ENCODE measurements at regions not wholly inside any gene's neighbourhood (a gene's known extent, or its start where the extent isn't known, plus 50 kb on each side); places are given as distances from the start of the nearest gene placed in this dataset.
"Not testable (repeated sequence)": the region's sequence is repeated elsewhere in the genome, so short reads cannot be mapped to it uniquely, and the experiment has no call there.

- DNase-seq (ENCODE audit: low spot score): no peak
Observed at GRCh38 chr1:105386489-105386888, 1636.8 kb downstream of the AMY1C start.

GRCh38 chr1:105396001-105396400 lies 1646.3 kb downstream of the AMY1C start:
- DNase-seq (ENCODE audit: low spot score): no peak

GRCh38 chr1:105398909-105399308 lies 1649.2 kb downstream of the AMY1C start:
- no peak for DNase-seq (ENCODE audit: low spot score)

- no peak for DNase-seq (ENCODE audit: low spot score)
Observed at GRCh38 chr1:105399716-105400115, 1650.0 kb downstream of the AMY1C start.

- no peak for DNase-seq (ENCODE audit: low spot score)
Observed at GRCh38 chr1:105416261-105416660, 1640.2 kb upstream of the PRMT6 start.

- no peak for DNase-seq (ENCODE audit: low spot score)
Observed at GRCh38 chr1:105419030-105419429, 1637.4 kb upstream of the PRMT6 start.

GRCh38 chr1:105427543-105427942 lies 1628.9 kb upstream of the PRMT6 start:
- DNase-seq (ENCODE audit: low spot score): no peak

GRCh38 chr1:105436589-105437259 lies 1619.8 kb upstream of the PRMT6 start:
- DNase-seq (ENCODE audit: low spot score): no peak

GRCh38 chr1:105437847-105438246 lies 1618.6 kb upstream of the PRMT6 start:
- DNase-seq (ENCODE audit: low spot score): no peak

- DNase-seq (ENCODE audit: low spot score): no peak
Observed at GRCh38 chr1:105442901-105443300, 1613.6 kb upstream of the PRMT6 start.

GRCh38 chr1:105459759-105460158 lies 1596.7 kb upstream of the PRMT6 start:
- DNase-seq (ENCODE audit: low spot score): no peak

- no peak for DNase-seq (ENCODE audit: low spot score)
Observed at GRCh38 chr1:105462308-105462707, 1594.2 kb upstream of the PRMT6 start.

GRCh38 chr1:105467549-105467948 lies 1588.9 kb upstream of the PRMT6 start:
- no peak for DNase-seq (ENCODE audit: low spot score)

- DNase-seq (ENCODE audit: low spot score): not testable (repeated sequence)
Observed at GRCh38 chr1:105470541-105470940, 1585.9 kb upstream of the PRMT6 start.

- no peak for DNase-seq (ENCODE audit: low spot score)
Observed at GRCh38 chr1:105483436-105483835, 1573.0 kb upstream of the PRMT6 start.

- DNase-seq (ENCODE audit: low spot score): peak; percentile 4
Observed at GRCh38 chr1:105485207-105485606, 1571.3 kb upstream of the PRMT6 start.

- DNase-seq (ENCODE audit: low spot score): no peak
Observed at GRCh38 chr1:105492921-105493320, 1563.6 kb upstream of the PRMT6 start.

GRCh38 chr1:105516068-105516467 lies 1540.4 kb upstream of the PRMT6 start:
- DNase-seq (ENCODE audit: low spot score): no peak

- DNase-seq (ENCODE audit: low spot score): no peak
Observed at GRCh38 chr1:105533996-105534395, 1522.5 kb upstream of the PRMT6 start.

- DNase-seq (ENCODE audit: low spot score): no peak
Observed at GRCh38 chr1:105544475-105544874, 1512.0 kb upstream of the PRMT6 start.

- DNase-seq (ENCODE audit: low spot score): no peak
Observed at GRCh38 chr1:105556266-105556665, 1500.2 kb upstream of the PRMT6 start.

GRCh38 chr1:105558023-105558422 lies 1498.5 kb upstream of the PRMT6 start:
- no peak for DNase-seq (ENCODE audit: low spot score)

GRCh38 chr1:105565006-105565405 lies 1491.5 kb upstream of the PRMT6 start:
- DNase-seq (ENCODE audit: low spot score): no peak

- no peak for DNase-seq (ENCODE audit: low spot score)
Observed at GRCh38 chr1:105585791-105586190, 1470.7 kb upstream of the PRMT6 start.
